SK-N-SH treated with all-trans-retinoic acid at 6 μM for 48 hours (cell line): ENCODE measurements at regions not wholly inside any gene's neighbourhood (a gene's known extent, or its start where the extent isn't known, plus 50 kb on each side); places are given as distances from the start of the nearest gene placed in this dataset.

ENCODE experiments used
- ATAC-seq: fragments of 200-7000 bp; cut with Tn5 transposase; 3 replicates; pipeline ENCODE4 v1.9.1; 2020; ENCODE audit warnings: mild to moderate bottlenecking, moderate library complexity
- ARNTL ChIP-seq: fragments of 450-650 bp; formaldehyde crosslinking; IDR thresholded peaks from 2 replicates; pipeline ENCODE4 v1.5.0; 2020; ENCODE audit warnings: low read depth, mild to moderate bottlenecking, moderate library complexity, borderline replicate concordance
- BACH2 ChIP-seq: fragments of 250-450 bp; sonication (Bioruptor Pico); IDR thresholded peaks from 2 replicates; pipeline ENCODE4 v1.9.0; 2021; ENCODE audit warnings: mild to moderate bottlenecking, borderline replicate concordance
- CSDC2 ChIP-seq: fragments of 250-450 bp; sonication (Bioruptor Pico); IDR thresholded peaks from 2 replicates; pipeline ENCODE4 v1.5.0; 2020; ENCODE audit warnings: mild to moderate bottlenecking, moderate library complexity
- GLIS3 ChIP-seq: fragments of 250-450 bp; sonication (Bioruptor Pico); IDR thresholded peaks from 2 replicates; pipeline ENCODE4 v1.5.0; 2020; ENCODE audit warnings: mild to moderate bottlenecking, moderate library complexity
- ISL1 ChIP-seq: fragments of 250-450 bp; sonication (Bioruptor Pico); IDR thresholded peaks from 2 replicates; pipeline ENCODE4 v2.1.2; 2022; ENCODE audit warnings: mild to moderate bottlenecking, moderate library complexity
- SNAI2 ChIP-seq: fragments of 250-450 bp; sonication (Bioruptor Pico); IDR thresholded peaks from 2 replicates; pipeline ENCODE4 v1.5.0; 2020; ENCODE audit warnings: mild to moderate bottlenecking, moderate library complexity
- TCF4 ChIP-seq: fragments of 250-450 bp; sonication (Bioruptor Pico); IDR thresholded peaks from 2 replicates; pipeline ENCODE4 v1.8.0; 2021; ENCODE audit warnings: mild to moderate bottlenecking, moderate library complexity, borderline replicate concordance
- TOX ChIP-seq: fragments of 250-450 bp; sonication (Bioruptor Pico); IDR thresholded peaks from 2 replicates; pipeline ENCODE4 v1.8.0; 2021; ENCODE audit warnings: mild to moderate bottlenecking, moderate library complexity, borderline replicate concordance
- ZC3H10 ChIP-seq: fragments of 250-450 bp; sonication (Bioruptor Pico); IDR thresholded peaks from 2 replicates; pipeline ENCODE4 v1.5.1; 2021; ENCODE audit warnings: mild to moderate bottlenecking, moderate library complexity
- ZFP3 ChIP-seq: fragments of 250-450 bp; sonication (Bioruptor Pico); IDR thresholded peaks from 2 replicates; pipeline ENCODE4 v1.5.0; 2020; ENCODE audit warnings: mild to moderate bottlenecking, moderate library complexity
- ZFP30 ChIP-seq: fragments of 450-650 bp; formaldehyde crosslinking; IDR thresholded peaks from 2 replicates; pipeline ENCODE4 v1.5.0; 2022; ENCODE audit warnings: mild to moderate bottlenecking, moderate library complexity
- ZNF565 ChIP-seq: fragments of 450-650 bp; formaldehyde crosslinking; conservative IDR thresholded peaks from 2 replicates; pipeline ENCODE4 v1.5.0; 2020; ENCODE audit warnings: low read depth, mild to moderate bottlenecking, moderate library complexity
- ZNF70 ChIP-seq: fragments of 450-650 bp; formaldehyde crosslinking; IDR thresholded peaks from 2 replicates; pipeline ENCODE4 v1.5.0; 2020; ENCODE audit warnings: mild to moderate bottlenecking, moderate library complexity
- ZNF8 ChIP-seq: fragments of 450-650 bp; formaldehyde crosslinking; IDR thresholded peaks from 2 replicates; pipeline ENCODE4 v1.5.0; 2020; ENCODE audit warnings: mild to moderate bottlenecking, moderate library complexity
- TF ChIP-seq, protein P1 (sequence below): fragments of 250-450 bp; sonication (Bioruptor Pico); IDR thresholded peaks from 2 replicates; pipeline ENCODE4 v1.5.0; 2020; ENCODE audit warnings: mild to moderate bottlenecking, moderate library complexity
- TF ChIP-seq, protein P2 (sequence below): fragments of 250-450 bp; sonication (Bioruptor Pico); IDR thresholded peaks from 2 replicates; pipeline ENCODE4 v1.5.1; 2021; ENCODE audit warnings: mild to moderate bottlenecking, moderate library complexity
- TF ChIP-seq, protein P3 (sequence below): fragments of 250-450 bp; sonication (Bioruptor Pico); IDR thresholded peaks from 2 replicates; pipeline ENCODE4 v1.8.0; 2020; ENCODE audit warnings: mild to moderate bottlenecking, moderate library complexity, borderline replicate concordance
- TF ChIP-seq, protein P4 (sequence below): fragments of 250-450 bp; sonication (Bioruptor Pico); IDR thresholded peaks from 2 replicates; pipeline ENCODE4 v1.8.0; 2021; ENCODE audit warnings: low read depth, mild to moderate bottlenecking, moderate library complexity, borderline replicate concordance
- TF ChIP-seq, protein P5 (sequence below): fragments of 250-450 bp; sonication (Bioruptor Pico); IDR thresholded peaks from 2 replicates; pipeline ENCODE4 v1.5.1; 2020; ENCODE audit warnings: low read depth, mild to moderate bottlenecking, moderate library complexity

DNA sequence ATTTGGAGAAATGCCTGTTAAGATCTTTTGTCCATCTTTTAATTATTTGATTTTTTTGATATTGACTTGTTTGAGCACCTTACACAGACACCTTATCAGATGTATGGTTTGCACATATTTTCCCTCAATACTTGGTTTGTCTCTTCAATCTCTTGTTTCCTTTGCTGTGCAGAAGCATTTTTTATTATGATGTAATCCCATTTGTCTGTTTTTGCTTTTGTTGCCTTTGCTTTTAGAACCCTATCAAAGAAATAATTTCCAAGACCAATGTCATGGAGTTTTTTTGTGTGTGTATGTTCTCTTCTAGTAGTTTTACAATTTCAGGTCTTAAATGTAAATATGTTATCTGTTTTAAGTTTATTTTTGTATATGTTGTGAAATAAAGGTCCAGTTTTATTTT, 73.9 kb downstream of the HTR1B start:
- TF ChIP-seq ZNF70 = no peak
- no peak for TF ChIP-seq CSDC2 (CRISPR knock-in tag)
- no peak for TF ChIP-seq GLIS3 (CRISPR knock-in tag)
- TF ChIP-seq SNAI2 (CRISPR knock-in tag) = no peak
- no peak for TF ChIP-seq BACH2 (CRISPR knock-in tag)
- TF ChIP-seq, all 23 proteins: peak for 0

DNA sequence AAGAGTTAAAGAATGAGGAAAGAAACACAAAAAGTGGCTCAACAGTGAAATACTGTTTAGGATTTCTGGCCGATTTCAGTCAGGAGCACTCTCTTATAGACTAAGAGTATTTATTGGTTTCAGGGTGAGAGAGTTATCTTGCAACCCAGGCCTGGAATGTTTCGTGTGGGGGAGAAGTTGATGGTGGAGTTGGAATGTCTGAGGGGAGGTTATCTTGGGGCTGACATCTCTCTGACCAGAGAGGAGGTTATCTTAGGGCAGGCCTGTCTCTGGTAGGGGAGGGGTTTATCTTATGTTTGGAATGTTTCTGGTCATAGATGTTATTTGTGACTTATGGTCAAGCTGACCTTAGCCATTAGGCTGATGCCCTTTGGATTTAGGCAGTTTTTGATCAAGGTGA, 80.3 kb downstream of the HTR1B start:
- TF ChIP-seq ZNF565 (no peak), SNAI2 (CRISPR knock-in tag) (no peak), ZNF8 (no peak), ZC3H10 (CRISPR knock-in tag) (no peak), TCF4 (CRISPR knock-in tag) (no peak), ZFP30 (no peak)
- TF ChIP-seq, protein P1, sequence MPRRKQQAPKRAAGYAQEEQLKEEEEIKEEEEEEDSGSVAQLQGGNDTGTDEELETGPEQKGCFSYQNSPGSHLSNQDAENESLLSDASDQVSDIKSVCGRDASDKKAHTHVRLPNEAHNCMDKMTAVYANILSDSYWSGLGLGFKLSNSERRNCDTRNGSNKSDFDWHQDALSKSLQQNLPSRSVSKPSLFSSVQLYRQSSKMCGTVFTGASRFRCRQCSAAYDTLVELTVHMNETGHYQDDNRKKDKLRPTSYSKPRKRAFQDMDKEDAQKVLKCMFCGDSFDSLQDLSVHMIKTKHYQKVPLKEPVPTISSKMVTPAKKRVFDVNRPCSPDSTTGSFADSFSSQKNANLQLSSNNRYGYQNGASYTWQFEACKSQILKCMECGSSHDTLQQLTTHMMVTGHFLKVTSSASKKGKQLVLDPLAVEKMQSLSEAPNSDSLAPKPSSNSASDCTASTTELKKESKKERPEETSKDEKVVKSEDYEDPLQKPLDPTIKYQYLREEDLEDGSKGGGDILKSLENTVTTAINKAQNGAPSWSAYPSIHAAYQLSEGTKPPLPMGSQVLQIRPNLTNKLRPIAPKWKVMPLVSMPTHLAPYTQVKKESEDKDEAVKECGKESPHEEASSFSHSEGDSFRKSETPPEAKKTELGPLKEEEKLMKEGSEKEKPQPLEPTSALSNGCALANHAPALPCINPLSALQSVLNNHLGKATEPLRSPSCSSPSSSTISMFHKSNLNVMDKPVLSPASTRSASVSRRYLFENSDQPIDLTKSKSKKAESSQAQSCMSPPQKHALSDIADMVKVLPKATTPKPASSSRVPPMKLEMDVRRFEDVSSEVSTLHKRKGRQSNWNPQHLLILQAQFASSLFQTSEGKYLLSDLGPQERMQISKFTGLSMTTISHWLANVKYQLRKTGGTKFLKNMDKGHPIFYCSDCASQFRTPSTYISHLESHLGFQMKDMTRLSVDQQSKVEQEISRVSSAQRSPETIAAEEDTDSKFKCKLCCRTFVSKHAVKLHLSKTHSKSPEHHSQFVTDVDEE (CRISPR knock-in tag) = no peak
- TF ChIP-seq, protein P2, sequence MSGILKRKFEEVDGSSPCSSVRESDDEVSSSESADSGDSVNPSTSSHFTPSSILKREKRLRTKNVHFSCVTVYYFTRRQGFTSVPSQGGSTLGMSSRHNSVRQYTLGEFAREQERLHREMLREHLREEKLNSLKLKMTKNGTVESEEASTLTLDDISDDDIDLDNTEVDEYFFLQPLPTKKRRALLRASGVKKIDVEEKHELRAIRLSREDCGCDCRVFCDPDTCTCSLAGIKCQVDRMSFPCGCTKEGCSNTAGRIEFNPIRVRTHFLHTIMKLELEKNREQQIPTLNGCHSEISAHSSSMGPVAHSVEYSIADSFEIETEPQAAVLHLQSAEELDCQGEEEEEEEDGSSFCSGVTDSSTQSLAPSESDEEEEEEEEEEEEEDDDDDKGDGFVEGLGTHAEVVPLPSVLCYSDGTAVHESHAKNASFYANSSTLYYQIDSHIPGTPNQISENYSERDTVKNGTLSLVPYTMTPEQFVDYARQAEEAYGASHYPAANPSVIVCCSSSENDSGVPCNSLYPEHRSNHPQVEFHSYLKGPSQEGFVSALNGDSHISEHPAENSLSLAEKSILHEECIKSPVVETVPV (CRISPR knock-in tag) = no peak
- TF ChIP-seq, protein P3, sequence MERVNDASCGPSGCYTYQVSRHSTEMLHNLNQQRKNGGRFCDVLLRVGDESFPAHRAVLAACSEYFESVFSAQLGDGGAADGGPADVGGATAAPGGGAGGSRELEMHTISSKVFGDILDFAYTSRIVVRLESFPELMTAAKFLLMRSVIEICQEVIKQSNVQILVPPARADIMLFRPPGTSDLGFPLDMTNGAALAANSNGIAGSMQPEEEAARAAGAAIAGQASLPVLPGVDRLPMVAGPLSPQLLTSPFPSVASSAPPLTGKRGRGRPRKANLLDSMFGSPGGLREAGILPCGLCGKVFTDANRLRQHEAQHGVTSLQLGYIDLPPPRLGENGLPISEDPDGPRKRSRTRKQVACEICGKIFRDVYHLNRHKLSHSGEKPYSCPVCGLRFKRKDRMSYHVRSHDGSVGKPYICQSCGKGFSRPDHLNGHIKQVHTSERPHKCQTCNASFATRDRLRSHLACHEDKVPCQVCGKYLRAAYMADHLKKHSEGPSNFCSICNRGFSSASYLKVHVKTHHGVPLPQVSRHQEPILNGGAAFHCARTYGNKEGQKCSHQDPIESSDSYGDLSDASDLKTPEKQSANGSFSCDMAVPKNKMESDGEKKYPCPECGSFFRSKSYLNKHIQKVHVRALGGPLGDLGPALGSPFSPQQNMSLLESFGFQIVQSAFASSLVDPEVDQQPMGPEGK (CRISPR knock-in tag) = no peak
- TF ChIP-seq, protein P4, sequence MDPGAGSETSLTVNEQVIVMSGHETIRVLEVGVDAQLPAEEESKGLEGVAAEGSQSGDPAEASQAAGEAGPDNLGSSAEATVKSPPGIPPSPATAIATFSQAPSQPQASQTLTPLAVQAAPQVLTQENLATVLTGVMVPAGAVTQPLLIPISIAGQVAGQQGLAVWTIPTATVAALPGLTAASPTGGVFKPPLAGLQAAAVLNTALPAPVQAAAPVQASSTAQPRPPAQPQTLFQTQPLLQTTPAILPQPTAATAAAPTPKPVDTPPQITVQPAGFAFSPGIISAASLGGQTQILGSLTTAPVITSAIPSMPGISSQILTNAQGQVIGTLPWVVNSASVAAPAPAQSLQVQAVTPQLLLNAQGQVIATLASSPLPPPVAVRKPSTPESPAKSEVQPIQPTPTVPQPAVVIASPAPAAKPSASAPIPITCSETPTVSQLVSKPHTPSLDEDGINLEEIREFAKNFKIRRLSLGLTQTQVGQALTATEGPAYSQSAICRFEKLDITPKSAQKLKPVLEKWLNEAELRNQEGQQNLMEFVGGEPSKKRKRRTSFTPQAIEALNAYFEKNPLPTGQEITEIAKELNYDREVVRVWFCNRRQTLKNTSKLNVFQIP = no peak
- no peak for ATAC-seq

More for the DNA sequence above, 73.9 kb downstream of the HTR1B start:
- ATAC-seq = no peak

DNA sequence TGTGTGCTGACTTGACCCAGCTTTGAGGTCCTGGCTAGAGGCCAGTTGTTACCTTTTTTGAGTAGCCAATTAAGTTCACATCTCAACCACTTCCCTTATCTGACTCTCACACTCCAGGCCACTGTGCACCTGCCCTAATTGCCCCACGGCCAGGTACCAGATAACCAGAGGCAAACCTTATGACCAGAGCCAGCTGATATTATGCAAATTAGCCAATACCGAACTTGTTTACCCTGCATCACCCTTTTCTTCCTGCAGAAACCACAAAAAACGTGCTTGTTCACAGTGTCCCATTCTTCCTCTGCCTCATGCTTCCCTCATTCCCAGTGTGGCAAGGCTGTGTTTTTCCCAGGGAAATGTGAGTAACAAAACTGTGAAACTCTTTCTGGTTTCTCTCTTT, 89.3 kb downstream of the HTR1B start:
- no peak for ATAC-seq
- TF ChIP-seq ARNTL (CRISPR knock-in tag) = no peak
- no peak for TF ChIP-seq ZNF70

DNA sequence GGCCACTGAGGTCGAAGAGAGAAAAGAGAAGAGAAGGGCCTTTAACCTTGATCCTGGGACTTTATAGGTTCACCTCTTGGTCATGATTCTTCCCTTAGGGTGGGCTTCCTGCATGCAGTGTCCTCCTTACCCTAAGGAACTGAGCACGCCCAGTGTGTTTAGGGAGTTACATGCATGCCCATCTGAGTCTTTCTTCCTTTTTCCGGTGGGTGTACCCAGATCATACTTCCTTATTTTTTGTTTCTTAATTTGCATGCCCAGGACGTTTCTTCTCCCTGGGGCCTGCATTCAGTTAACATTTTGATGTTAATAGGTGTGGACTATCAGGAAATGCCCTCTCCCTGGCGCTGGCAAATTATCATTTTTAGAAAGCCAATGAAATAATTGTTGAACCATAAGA, 91.5 kb downstream of the HTR1B start:
- ATAC-seq = no peak
- TF ChIP-seq GLIS3 (CRISPR knock-in tag) = no peak
- TF ChIP-seq, protein P5, sequence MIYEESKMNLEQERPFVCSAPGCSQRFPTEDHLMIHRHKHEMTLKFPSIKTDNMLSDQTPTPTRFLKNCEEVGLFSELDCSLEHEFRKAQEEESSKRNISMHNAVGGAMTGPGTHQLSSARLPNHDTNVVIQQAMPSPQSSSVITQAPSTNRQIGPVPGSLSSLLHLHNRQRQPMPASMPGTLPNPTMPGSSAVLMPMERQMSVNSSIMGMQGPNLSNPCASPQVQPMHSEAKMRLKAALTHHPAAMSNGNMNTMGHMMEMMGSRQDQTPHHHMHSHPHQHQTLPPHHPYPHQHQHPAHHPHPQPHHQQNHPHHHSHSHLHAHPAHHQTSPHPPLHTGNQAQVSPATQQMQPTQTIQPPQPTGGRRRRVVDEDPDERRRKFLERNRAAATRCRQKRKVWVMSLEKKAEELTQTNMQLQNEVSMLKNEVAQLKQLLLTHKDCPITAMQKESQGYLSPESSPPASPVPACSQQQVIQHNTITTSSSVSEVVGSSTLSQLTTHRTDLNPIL (CRISPR knock-in tag) = no peak
- TF ChIP-seq, protein P4 = no peak
- TF ChIP-seq ZNF565 = no peak
- no peak for TF ChIP-seq BACH2 (CRISPR knock-in tag)
- TF ChIP-seq CSDC2 (CRISPR knock-in tag) = no peak
- TF ChIP-seq ZC3H10 (CRISPR knock-in tag) = no peak
- TF ChIP-seq, protein P3 (CRISPR knock-in tag) = no peak
- no peak for TF ChIP-seq ZFP3 (CRISPR knock-in tag)
- no peak for TF ChIP-seq ZFP30
- no peak for TF ChIP-seq ISL1 (CRISPR knock-in tag)
- TF ChIP-seq TOX = no peak
- no peak for TF ChIP-seq TCF4 (CRISPR knock-in tag)
- no peak for TF ChIP-seq SNAI2 (CRISPR knock-in tag)
- no peak for TF ChIP-seq ARNTL (CRISPR knock-in tag)
- TF ChIP-seq, protein P1 (CRISPR knock-in tag) = no peak
